Activated naive CD4-positive, alpha-beta T cell (primary cell): ENCODE measurements at regions not wholly inside any gene's neighbourhood (a gene's known extent, or its start where the extent isn't known, plus 50 kb on each side); places are given as distances from the start of the nearest gene placed in this dataset.

ENCODE experiments used
- DNase-seq, 4 experiments: peaks; one replicate each; lab custom pipeline; 2025; lab: John Stamatoyannopoulos, UW

DNA sequence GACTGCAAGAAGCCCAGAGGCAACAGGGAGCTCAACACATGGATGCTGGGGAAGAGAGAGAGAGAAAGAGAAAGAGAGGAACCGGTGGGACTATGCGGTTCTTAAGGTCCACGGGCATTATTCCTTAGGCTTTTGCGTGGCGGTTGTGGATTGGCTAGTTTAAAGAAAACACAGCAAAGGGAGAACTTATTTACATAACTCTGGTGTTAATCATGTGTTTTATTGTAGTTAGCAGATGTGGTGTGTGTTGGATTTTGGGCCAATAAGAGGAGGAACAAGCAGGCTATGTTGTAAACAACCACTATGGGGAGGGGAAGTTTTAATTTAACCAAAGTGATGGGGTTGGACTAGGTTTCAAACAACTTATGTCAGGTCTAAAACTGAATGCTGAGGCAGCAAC lies 275.3 kb upstream of the KLF12 start:
- DNase-seq = no peak

DNA sequence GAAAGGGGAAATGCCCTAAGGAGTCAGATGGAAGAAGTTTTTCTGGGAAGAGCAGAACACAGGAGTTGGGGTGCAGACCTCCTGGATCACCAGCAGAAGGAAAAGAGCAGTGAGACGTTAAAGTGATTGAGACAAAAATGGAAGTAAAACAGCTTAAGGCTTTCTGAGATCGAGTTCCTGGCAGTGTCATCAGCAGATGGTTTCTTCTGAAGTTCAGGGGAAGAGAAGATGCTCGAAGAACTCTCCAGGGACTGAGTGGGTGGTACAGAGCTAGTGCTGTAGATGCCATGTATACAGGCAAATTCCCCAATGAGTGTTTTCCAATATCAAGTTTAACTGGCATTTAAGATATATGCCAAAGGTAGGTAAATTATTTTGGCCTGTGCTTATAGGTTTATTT lies 272.2 kb upstream of the KLF12 start:
- no peak for DNase-seq

DNA sequence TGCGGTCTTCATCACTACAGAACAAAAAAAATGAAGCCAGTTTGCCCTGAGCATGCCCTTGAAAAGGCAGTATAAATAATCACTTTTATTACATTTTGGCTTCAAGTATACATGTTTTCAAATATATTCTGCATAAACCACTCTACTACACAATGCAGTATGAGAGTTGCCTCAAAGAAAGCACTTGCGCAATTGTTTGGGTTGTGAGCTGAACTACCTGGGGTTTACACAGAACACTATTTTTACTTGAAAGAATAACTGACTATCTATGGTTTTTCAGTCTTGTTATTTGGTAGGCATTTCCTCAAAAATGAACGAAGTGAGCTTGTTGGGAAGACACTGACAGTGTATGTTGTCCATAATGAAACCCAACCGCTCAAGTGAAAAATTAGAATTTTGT lies 264.4 kb upstream of the KLF12 start:
- DNase-seq = no peak

DNA sequence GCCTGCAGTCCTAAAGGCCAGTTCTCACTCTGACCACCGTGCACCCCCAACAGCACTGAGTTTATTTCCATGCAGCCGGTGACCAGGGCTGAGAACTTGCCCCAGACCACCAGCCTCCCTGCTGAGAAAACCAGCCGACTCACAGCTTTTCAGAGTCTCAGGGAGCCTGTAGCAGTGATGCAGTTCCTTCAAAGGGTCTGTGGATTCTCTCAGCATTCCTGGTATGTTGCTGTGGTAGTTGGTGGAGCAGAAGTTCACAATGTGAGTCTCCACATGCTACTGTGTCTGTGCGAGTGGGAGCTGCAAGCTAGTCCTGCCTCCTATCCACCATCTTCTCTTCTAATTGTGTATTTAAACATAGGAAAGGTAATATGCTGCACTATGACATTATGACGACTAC lies 254.9 kb upstream of the KLF12 start:
- no peak for DNase-seq

DNA sequence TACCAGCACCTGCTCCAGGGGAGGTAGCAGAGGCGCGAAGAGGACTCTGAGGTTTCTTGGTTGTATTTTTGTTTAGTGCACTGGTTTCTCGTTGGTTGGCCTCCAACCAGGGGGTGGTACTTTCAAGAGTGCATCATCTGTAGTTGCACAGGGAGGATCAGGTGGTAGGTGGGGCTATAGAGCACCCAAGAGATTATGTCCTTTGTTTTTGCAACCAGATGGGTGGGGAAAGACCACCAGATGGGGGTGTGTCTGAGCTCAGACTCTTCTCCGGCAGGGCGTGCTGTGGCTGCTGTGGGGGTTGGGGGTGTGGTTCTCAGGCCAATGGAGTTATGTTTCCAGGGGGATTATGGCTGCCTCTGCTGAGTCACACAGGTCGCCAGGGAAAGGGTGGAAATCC lies 254.4 kb upstream of the KLF12 start:
- no peak for DNase-seq

DNA sequence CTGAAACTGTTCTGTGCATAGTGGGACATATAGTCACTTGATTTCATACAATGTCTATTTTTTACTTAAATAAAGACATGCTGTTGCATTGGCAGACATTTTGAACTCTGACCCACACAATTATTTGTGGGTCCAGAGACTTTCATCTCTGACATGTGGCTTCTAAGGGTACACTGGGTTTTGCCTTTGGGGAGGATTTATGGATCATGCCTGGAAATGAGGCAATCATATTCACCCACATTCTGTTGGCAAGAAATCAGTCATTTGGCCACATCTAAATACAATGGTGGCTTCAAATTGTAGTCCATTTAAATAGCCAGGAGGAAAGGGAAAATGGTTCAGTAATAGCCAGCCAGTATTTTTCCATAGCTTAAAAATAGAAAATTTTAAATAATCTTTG lies 238.3 kb upstream of the KLF12 start:
- DNase-seq = no peak

DNA sequence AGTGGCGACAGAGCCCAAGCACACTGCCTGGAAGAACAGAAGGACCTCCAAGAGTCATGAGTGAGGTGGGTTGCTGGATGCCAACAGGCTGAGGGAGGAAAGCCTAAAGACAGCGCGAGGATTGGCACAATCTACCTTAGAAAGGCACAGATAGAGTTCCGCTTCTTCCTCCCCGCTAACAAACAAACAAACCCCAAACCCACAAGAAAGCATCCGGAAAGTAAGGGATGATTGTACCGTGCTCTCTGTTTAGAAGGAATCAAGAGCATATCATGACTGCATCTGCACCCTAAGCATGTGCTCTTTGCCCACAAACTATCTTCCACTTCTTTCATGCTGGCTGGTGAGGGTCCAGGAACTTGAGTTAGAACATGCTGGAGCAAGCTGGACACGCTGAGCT lies 233.0 kb upstream of the KLF12 start:
- no peak for DNase-seq

DNA sequence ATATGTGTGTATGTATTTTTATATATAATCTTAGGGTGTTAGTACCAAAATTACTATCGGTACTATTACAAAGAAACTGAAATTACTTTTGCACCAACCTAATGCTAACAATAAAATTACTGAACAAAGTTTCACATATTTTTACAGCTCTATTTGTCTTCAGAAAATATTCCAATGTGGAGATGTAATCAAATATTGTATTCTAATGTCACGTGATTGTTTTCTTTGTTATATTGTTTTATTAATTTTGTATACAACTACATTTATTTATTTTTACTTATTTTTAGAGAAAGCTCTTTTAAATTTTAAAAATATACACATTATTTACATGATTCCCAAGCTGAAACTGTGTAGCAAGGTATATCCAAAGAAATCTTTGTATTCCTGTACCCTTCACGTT lies 227.1 kb upstream of the KLF12 start:
- DNase-seq = no peak

DNA sequence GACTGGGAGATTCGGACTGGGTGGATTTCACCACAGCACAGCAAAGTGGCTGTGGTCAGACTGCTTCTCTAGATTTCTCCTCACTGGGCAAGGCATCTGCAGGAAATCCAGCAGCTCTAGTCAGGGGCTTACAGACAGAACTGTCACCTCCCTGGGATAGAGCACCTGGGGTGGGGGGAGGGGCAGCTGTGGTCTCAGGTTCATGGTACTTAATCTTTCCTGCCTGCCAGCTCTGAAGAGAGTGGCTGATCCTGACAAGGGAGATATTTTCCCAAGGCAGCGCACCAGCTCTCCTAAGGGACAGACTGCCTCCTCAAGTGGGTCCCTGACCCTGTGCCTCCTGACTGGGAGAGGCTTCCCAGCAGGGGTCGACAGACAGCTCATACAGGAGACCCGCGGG lies 212.8 kb upstream of the KLF12 start:
- no peak for DNase-seq

DNA sequence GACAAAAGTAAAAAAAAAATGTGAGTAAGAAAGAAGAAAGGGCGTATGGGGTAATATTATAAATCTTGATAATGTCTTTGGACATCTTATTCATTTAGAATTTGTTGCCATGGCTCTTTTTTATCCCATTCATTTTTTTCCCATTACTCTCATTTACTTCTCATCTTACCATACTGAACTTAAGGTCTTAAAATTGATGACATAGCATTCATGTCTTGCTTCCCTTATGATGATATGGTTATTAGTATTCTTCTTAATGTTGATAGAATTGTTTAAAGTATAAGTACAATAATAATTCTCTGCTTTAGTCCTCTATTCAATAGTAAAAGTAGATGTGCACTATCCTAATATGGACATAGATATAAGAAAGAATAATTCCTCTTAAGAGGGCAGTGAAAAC lies 204.1 kb upstream of the KLF12 start:
- no peak for DNase-seq

DNA sequence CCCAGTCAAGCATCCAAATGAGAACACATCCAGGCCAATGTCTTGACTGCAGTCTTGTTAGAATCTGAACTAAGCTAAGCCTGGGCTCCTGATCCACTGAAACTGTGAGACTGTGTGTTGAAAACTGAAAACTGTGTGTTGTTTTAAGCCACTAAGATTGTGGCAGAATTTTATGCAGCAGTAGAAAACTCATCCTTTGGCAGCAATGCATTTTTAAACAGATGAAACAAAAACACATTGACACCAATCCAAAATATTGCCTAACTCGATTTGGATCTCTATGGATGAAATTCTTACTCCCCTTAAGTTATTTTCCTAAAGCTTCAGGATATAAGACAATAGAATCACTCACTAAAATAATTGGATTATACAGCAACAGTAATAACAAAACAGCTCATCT lies 202.3 kb upstream of the KLF12 start:
- no peak for DNase-seq

DNA sequence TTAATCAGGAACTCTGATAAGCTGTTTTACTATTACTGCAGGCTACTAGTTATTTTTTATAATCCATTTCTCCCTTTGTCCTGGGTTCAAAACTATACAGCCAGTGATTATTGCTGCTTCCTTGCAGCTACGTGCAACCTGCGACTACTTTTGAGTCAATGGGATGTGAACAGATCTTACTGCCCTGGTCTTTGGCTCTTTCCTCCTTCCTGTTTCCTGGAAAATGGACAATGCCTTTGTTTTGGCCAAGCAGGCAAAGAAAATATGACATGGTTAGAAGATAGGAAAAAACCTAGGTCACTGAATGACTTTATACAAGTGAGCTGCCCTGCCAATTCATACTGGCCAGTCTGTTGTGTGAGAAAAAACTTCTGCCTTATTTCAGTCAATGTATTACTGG lies 201.2 kb upstream of the KLF12 start:
- no peak for DNase-seq

DNA sequence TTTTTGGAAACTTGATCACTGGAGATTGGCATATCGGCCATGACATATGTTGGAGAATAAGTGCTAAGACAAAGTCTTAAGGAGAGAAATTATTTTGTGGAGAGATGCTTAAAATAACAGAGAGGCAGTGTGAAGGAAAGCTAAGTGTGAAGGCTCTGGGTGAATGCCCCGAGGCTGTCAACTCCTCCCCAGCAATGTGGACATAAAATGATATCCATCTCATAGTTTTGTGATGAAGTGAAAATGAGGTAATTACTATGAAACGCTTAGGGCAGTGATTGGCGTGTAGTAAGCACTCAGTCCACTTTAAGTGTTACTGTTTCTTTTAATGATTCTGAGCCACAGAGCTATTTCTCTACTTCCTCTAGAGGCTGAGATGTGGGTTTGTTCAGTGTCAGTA lies 195.8 kb upstream of the KLF12 start:
- DNase-seq = no peak

DNA sequence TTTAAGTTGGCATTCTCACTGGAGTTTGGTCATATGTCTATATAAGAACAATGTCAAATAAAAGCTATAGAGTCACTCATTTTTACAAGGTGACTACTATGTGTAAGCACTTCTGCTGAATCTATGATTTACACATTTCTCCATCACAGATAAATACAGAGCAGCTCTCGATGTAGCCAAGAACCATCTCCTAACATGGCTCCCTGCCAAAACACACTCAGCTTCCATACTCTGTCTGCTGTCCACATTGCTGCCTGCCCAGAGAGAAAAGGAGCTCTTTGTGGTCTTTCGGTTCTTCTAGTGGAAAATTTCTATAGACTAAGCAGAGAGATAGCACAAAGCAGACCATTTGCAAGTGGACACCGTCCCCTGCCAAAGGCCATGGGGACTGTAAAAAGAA lies 190.9 kb upstream of the KLF12 start:
- DNase-seq = no peak

DNA sequence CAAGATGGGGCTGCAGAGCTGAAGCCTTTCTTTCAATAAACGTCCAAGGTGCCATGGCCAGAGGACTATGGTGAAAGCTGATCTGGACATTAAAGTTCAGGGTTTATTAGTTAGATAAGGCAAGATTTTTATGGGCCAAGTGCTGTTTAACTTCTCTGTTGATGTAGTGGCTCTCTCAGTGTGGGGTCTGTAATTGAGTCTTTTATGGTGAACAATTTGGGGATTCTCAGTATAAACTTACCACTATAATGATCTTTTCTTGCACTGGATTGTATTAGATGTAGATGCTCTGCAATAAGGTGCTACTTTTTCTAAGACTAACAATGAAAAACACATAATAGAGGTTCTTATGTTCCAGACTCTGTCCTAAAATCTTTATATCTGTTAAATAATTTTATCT lies 190.1 kb upstream of the KLF12 start:
- DNase-seq = no peak

DNA sequence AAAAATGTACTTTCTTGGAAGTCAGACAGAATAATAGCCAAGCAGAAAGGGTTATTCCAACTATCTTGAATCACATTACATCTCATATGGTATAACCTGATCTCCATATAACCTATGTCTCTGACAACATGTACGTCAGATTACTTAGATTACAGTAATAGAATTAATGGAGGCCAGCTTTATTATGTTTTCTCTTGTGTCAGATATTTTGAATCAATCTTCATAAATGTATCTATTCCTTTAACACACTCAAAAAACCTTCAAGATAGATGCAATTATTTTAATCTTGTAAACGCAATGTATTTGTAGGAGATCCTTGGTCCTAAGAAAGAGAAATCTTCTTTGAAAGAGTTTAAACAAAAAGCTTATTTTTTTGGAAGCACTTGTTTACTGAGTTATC lies 188.4 kb upstream of the KLF12 start:
- no peak for DNase-seq

DNA sequence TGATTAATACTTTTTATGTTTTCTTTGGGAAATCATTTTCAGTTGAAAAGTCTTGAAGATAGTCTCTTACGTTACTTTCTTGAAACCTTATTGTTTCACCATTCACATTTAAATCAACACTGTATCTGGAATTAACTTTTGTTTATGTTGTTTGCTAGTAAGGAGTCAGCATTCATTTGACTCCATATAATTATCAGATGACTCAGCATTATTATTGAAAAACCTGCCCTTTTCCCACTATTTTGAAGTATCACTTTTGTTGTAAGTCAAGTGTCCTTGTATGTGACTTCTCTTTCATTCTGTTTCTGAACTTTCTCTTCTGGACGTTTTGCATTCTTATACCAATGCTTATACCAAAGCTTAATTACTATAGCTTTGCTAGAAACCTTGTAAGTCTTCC lies 186.1 kb upstream of the KLF12 start:
- no peak for DNase-seq

DNA sequence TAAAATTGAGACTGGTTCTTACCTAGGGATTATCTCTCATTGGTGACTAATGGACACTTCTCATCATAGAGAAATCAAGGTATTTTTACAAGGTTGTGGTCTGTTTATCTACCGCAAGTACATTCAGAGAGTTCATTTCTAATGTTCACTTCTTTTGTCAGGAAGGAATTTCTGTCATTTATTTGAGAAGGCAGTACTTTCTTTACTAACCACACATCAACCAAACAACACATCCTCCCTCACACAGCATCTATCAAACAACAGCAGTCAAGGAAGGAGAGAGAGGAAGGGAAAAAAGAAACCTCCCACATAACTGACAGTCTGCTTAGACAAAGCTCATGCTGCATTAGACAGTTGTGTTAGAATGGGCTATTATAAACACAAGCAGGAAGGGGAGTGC lies 182.3 kb upstream of the KLF12 start:
- DNase-seq = no peak

DNA sequence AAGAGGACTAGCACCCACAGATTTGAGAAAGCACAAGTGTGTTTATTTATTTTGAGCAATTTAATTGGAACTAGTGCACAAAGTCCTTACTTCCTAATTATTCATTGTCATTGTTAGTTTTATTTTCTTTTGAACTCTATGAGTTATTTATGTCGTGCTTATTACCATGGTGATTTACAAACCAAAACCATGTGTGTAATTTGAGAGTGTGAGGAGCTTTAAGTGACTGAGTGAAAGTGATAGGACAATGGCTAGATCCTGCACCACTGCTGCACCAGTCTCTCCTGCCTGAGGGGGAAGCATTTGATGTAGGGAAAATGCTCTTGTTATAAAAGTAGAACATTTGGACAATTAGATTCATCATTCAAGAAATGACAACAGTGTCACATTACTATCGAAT lies 172.3 kb upstream of the KLF12 start:
- DNase-seq = no peak

DNA sequence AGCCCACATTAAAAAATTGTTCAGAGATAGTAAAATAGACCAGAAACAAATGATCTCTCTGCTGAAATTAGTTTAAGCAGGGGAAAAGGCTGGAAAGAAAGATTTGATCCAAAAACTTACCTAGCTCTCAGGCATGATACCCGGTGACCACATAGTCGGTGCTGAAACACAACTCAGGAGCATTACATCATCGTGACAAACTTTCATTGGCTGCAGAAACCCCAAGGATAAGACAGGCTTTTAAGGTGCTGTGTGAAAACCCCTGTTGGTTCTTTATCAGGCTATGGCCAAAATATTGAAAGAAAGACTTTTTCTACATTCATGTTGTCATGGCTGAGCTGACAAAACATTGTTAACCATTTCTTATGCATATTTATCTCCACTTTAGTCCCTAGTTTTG lies 171.7 kb upstream of the KLF12 start:
- no peak for DNase-seq

DNA sequence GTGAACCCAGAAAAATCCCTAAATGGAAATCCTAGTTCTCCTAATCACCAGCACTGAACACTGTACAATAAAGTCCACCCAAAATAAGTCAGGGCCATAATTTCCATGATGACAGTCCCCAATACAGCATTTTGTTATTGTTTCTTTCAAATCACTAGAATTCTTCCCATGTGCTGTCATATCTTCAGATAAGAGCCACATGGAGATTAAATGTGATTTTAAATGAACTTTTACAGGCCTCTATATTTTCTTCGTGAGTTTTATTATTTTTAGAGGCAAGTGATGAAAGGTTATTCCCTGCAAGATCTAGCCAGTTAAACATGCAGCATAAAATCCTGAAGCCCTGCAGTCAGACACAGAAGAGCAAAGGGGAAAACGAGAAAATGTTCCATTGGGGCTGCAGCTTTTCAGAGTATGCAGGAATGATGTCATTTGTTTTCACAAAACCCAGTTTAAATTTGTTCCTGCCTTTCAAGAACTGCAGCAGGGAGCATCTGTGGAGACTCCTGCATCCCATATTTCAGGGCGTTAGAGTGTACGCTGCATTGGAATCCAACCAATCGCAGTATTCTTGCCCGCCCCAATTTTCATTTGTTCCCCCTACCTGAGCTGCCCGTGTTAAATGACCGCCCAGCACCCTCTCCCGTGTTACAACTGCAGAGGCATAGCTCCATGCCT lies 167.2 kb upstream of the KLF12 start:
- DNase-seq = no peak

DNA sequence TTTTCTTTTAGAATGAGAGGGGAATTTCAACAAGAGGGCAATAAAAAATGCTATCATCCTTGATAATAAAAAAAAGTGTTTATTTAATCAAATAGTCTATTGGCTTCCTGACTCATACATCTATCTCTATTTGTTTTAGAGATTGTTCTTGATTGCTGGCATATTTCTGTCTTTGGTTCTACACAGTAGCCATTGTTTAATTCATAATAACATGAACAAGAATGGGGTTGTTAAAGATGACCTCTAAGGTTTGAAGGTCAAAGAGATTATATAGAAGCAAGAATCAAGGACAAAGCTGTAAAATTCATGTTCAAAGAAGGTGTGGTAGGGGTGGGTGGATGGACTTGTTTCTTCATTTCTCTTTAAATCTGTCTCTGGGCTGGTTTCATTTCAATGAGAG lies 166.0 kb upstream of the KLF12 start:
- no peak for DNase-seq

DNA sequence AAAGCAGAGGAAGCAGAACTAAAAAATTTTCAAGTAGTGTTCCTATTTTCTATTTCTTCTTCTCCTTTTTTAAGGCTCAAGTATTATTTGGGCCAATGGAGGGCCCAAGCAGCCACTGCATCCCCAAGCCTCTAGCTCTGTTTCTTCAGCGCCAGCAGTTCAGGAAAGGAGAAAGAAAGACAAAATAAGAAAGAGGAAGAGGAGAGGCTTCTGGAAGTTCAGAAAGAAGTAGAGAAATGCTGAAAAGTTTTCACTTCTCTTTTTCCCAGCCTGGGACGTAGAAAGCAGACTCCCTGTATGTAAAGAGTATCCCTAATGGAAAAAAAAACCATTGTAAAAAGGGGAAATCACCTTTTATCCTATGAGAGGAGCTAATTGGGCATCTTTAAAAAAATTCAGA lies 165.5 kb upstream of the KLF12 start:
- DNase-seq = no peak

DNA sequence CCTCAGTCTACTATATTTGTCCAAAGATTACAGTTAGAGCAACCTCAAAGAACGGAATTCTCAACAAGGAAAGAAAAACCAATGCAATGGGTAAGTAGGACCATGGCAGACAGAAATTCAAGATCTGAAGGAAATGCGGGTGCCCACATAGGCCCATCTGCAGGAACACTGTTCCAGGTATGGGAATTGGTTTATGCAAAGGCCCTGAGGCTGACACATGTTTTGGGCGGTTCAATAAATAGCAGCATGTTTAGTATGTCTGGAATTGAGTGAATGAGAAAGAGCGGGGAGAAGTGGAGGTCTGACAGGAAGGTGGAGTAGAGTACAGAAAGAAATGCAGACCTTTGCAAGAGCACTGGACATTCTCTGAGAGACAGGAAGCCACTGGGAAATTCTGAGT lies 164.7 kb upstream of the KLF12 start:
- DNase-seq = no peak
